Gastrocnemius medialis (tissue), 4 donors: ENCODE measurements at regions not wholly inside any gene's neighbourhood (a gene's known extent, or its start where the extent isn't known, plus 50 kb on each side); places are given as distances from the start of the nearest gene placed in this dataset.

Source experiments
- POLR2A ChIP-seq, 2 donors: fragments of 450-650 bp; IDR thresholded peaks; one replicate each; pipeline ENCODE4 v1.6.1; 2017; ENCODE audit warnings: antibody characterized with exemption in 2 of 2, mild to moderate bottlenecking in 2 of 2, moderate library complexity in 2 of 2
- TF ChIP-seq, protein P1 (sequence below), 5 experiments: fragments of 450-650 bp in 3 of 5; fragments of 200-600 bp in 2 of 5; sonication (generic) in 2 of 5; IDR thresholded peaks in 4 of 5; conservative IDR thresholded peaks in 1 of 5; 1 replicate in 4 of 5; 2 replicates in 1 of 5; pipeline ENCODE4 v1.5.1; 2016 to 2019; ENCODE audit warnings: antibody characterized with exemption in 5 of 5, mild to moderate bottlenecking in 3 of 5, moderate library complexity in 3 of 5

DNA sequence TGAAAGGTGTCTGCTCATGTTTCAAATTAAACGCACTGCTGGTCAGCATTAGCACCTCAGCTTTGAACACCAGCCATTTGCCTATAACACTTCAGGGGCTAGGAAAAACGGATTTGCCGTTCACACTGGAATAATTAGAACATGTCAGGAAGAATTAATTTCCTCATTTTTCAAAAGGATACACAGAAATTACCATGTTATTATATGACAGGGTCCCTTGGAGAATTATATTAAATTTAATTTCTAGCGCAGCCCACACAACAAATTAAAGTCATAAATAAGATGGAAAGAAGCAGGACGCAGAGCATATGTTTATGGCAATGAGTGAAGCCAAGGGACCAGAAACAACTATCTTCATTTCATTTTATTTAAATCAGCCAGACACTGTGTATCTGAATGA lies 83.8 kb upstream of the SOX6 start:
- TF ChIP-seq, protein P1, sequence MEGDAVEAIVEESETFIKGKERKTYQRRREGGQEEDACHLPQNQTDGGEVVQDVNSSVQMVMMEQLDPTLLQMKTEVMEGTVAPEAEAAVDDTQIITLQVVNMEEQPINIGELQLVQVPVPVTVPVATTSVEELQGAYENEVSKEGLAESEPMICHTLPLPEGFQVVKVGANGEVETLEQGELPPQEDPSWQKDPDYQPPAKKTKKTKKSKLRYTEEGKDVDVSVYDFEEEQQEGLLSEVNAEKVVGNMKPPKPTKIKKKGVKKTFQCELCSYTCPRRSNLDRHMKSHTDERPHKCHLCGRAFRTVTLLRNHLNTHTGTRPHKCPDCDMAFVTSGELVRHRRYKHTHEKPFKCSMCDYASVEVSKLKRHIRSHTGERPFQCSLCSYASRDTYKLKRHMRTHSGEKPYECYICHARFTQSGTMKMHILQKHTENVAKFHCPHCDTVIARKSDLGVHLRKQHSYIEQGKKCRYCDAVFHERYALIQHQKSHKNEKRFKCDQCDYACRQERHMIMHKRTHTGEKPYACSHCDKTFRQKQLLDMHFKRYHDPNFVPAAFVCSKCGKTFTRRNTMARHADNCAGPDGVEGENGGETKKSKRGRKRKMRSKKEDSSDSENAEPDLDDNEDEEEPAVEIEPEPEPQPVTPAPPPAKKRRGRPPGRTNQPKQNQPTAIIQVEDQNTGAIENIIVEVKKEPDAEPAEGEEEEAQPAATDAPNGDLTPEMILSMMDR (IDR thresholded peaks at IDR 0.05 in 4 of 5, conservative IDR thresholded peaks at IDR 0.05 in 1 of 5) = no peak
- TF ChIP-seq POLR2A (IDR thresholded peaks at IDR 0.05) = no peak
